GM21526 (cell line): ENCODE measurements at regions not wholly inside any gene's neighbourhood (a gene's known extent, or its start where the extent isn't known, plus 50 kb on each side); places are given as distances from the start of the nearest gene placed in this dataset.
"Not testable (repeated sequence)": the region's sequence is repeated elsewhere in the genome, so short reads cannot be mapped to it uniquely, and the experiment has no call there.

ENCODE experiments used
- ATAC-seq: cut with Tn5 transposase; IDR thresholded peaks from one replicate; pipeline ENCODE4 v1.9.1; 2021; ENCODE audit warnings: moderate library complexity; ENCODE audit not compliant: unreplicated experiment, low FRiP score

DNA sequence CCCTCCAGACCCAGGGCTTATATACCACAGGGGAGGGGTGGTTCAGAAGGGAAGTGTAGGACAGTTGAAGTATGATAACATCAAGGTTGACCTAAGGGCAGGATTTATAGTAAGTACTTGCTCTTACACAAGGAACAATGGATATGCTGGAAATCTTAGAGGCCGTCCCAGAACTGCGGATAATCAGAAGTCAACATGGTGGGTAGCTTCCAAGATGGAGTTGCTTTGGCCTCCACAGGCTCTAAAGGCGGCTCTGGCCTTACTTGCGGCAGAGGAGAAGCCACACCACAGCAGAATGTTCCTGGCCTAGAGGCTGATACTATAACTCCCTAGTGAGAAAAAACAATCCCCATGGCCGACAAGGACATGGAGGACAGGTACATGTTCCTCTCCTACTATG, 344.7 kb downstream of the CDC5L start:
- no peak for ATAC-seq

DNA sequence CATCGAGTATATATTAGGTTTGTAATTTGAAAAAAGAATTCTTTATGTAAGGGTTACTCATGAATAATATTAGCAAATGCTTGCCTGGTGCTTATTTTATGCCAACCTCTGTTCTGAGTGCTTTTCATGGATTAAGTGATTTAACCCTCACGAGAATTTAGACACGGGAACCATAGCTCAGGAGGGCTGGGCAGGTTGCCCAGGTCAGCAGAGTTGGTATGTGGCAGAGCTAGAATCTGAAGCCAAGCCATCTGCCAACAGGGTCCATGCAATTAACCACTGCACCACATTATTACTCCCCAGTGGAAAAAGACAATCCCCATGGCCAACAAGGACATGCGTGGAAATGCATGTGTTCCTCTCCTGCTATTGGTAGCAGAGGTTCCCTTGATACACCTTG, 345.6 kb downstream of the CDC5L start:
- ATAC-seq = no peak

DNA sequence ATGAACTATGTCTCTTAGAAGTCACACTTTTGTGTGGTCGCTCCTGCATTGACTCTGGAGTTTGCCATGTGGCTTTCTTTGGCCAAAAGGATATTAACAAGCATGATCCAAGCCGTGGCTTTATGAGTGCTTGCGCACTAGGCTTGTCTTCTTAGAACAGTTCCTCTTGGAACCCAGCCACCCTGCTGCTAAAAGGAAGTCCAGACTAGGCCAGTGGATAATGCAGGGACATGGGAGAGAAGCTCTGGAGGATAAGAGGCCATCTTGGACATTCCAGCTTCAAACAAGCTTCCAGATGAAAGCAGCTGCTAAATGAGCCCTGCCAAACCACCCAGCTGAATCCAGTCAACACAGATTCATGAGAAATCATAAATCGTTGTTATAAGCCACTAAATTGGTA, 346.4 kb downstream of the CDC5L start:
- no peak for ATAC-seq

DNA sequence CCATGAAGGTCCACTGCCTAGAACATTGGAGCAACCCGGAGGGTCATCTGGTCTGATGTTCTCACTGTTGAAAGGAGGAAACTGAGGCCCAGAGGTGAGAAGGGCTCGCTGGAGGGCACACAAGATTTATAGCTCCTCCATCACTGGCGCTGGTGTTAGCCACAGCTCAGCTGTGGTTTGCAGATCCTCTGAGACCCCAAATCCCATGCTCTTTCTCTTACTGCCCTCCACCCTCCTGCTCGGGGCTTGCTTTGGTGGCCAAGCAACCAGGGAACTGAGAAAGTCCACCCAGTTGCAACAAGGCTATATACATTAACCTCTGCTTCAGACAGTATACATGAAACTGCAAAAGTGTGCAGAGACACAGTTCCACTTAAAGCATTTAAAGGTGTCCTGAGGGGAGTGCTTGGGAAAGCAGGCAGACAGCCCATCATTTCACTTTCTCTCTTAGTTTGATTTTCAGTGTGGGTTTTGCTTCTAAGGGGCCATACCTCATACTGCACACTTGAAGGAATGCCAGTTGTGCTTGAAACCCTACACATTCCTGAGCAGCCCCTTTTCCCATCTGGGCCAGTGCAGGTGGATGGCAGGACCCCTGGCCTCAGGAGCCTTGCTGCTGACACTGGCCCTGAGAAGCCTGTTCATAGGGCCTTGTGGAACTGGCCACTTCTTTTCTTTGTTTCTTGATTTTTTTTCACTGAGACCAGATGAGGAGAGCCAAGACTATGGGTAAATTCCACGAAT, 347.6 kb downstream of the CDC5L start:
- no peak for ATAC-seq

DNA sequence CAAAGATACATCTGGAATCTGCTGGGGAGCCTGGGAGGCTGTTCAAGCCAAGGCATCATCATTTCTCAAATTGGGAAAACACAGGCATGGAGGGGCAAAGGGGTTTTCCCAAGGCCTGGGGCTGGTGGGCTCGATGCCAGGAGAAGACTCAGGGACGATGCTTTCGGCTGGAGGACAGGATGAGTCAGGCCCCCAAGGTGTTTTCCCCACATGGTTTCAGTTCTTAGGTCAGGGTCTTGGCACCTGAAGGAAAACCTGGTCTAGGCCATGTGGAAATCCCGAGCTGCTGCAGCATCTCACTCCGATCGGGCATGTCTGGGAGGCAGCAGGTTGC, 348.1 kb downstream of the CDC5L start:
- ATAC-seq = no peak

DNA sequence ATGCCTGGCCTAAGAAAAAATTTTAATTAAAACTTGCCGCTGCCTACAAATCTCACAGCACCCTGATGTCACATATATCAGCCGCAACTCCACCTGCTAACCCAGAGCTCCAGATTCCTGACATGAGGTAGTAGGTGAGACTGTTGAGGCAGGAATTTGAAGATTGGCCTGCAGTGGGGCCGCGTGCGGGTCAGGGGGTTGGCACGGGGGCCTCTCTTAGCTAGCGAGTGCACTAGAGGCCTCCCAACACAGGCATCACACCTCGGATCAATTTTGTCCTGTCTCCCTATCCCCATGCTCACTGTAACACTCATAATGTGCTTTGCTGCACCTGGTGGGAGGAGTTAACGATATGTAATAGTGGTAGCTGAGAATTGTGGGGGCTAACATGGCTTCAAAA, 349.8 kb downstream of the CDC5L start:
- ATAC-seq = no peak

DNA sequence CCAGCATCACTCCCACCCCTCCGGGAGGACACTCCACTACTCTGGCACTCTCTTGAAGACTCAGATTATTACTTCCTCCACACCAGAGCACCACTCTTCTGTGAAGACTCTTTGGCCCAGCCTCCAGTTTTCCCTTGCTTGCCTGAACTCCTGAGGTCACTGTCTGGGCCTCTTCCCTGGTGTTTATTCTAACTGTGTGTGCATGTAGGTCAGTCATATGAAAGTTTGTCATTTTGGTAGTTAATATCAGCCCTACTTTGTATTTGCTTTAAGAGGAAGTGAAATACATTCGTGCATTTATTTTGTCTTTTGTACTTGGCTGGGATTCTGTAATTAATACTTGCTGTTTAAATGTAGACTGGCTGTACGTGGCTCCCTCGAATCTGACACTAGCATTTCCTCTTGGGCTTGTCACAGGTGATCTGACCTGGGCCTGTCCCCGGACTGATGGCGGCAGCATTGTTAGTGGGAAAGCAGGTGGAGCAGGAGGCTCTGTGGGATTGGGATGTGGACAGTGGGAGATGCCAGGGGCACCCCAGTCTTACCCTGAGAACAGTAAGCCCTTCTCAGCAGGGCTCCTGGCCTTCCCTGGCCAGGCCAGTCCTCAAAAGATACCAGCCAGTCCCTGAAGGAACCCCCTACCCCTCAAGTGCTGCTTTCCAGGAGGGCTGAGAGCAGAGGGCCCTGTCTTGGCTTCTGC, 350.5 kb downstream of the CDC5L start:
- no peak for ATAC-seq

DNA sequence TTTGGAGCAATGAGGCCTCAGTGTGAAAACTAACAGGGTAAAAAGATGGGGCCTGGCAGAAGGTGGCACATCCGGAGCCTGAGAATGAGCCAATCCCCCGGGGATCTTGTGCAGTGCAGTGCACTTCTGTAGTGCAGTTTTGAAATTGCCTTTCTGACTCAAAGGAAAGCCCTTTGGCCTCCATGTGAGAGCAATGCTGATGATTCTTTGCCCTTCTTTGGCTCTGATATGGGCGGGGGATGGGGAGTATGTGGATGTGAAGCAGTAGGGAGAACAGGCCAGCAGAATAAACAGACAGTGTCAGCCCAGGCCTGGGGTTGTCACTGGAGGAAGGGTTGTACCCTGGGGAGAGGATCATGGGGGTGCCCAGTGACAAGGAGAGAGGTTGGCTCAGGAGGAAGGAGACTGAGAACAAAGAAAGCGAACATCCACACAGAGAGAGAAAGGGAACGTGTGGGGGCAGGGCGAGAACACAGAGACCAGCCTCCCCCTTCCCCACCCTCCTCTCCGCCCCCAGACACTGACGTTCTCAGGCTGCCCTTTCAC, 351.2 kb downstream of the CDC5L start:
- ATAC-seq = no peak

DNA sequence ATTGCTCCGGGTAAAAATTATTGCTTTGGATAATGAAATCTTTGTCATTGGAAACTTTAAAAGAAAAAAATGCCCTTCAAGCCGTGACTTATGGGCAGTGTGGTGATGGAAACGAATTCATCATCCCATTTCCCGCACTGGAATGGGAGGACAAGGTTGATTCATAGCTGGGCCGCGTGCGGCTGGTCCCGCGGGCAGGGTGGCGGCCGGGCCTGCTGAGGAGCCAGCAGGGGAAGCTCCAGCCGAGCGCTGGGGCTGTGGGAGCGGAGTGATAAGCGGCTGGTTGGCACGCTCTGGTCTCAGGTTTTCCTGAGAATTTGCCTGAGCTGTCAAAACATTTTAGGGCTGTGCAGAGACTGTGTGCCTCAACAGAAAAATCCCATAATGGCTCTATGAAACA, 351.7 kb downstream of the CDC5L start:
- ATAC-seq = no peak

DNA sequence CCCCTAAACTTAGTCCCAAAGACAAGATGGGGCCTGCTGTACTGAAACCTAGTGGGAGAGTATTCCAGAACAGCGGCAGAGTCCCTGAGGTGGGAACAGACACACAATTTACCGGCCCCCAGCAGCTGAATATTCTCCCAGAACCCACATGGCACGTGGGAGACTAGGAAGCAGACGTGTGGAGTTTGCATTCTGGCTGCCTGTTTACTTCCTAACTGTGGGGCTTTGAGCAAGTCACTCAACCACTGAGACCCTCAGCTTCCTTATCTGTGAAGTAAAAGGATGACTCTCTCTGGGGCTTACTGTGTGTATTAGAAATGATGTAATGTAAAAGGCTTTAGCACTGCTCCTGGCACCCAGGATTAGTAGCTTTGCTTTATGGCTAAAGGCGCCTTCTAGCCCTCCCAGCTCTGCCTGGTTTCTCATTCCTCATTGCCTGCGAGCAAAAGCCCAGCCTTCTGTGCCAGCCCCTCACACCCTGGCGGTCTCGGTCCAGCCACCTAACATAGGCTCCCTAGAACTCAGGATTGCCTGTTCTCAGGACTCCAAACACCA, 353.1 kb downstream of the CDC5L start:
- no peak for ATAC-seq

DNA sequence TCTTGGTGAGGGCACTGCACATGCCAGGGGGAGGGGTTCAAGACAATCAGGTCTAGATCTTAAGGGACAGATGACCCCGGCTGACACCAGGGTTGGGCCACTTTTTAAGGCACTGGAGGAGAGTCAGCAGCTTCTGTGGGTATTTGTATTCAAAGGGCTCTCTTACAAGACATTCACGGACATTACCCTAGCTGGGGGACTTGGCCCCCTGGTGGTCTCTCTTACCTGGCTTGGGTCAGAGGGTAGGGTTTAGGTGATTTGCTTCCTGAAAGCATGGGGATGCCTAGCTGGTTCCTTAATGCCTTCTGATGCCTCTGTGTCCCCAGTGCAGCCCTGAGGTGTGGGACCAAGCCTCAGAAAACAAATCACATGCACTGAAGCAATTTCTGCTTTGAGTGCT, 354.7 kb downstream of the CDC5L start:
- no peak for ATAC-seq

DNA sequence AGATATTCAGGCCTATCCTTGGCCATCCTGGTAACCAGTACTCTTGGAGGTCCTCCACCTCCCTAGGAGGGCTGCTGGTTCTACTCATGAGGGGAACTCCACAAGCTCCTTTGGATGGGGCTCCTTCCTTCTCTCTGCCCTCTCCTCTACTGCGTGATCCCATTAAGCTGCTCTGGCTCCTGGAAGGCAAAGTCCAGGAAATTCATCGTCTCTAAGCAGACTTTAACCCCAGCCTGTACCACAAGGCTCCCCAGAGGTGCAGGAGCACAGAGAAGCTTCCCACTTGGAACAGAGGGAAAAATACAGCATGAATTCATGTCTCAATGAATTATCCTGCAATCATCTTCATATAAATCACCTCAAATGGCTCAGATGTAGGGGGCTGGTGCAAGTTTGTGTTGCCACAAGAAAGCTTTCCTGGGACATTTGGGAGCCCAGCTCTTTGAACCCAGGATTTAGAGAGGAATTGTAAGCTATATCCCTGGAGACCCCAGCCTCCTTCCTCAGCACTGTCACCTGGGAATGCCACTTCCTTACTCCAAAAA, 355.4 kb downstream of the CDC5L start:
- ATAC-seq = no peak

DNA sequence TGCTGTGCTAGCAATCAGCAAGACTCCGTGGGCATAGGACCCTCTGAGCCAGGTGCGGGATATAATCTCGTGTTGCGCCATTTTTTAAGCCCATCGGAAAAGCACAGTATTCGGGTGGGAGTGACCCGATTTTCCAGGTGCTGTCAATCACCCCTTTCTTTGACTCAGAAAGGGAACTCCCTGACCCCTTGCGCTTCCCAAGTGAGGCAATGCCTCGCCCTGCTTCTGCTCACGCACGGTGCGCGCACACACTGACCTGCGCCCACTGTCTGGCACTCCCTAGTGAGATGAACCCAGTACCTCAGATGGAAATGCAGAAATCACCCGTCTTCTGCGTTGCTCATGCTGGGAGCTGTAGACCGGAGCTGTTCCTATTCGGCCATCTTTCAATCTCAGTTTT, 372.6 kb downstream of the CDC5L start:
- ATAC-seq = not testable (repeated sequence)

DNA sequence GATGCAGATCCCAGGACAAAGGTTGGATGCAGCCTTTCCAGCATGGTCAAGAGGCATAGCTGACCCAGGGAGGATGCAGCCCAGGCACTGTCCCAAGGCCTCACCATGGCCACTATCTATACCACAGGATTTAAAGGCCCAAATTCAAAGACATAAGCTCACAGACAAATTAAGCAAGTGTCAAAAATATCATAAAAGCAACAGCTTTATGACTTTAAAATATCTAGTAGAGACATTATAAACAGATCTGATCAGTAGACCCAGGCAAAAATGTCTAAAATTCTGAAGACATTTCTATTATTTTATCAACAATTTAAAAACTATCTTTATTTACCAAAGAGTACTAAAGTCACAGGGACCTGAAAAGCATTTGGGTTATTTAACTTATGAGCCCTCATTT, 373.5 kb downstream of the CDC5L start:
- ATAC-seq = no peak

DNA sequence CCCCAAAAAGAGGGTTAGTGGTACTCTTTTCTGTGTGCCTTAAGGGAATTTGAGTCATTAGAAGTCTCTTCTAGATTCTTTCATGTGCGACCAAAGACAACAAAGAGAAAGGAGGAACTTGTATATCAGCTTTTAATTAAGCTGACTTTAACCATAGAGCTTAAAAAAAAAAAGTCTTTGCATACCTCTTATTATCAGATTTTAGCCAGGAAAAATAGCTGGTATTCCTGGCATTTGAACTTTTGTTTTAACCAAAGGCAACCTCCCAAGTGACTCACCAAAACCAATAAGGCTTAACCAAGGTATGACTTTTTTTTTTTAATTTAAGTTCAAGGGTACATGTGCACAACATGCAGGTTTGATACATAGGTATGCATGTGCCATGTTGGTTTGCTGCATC, 375.0 kb downstream of the CDC5L start:
- ATAC-seq = no peak

DNA sequence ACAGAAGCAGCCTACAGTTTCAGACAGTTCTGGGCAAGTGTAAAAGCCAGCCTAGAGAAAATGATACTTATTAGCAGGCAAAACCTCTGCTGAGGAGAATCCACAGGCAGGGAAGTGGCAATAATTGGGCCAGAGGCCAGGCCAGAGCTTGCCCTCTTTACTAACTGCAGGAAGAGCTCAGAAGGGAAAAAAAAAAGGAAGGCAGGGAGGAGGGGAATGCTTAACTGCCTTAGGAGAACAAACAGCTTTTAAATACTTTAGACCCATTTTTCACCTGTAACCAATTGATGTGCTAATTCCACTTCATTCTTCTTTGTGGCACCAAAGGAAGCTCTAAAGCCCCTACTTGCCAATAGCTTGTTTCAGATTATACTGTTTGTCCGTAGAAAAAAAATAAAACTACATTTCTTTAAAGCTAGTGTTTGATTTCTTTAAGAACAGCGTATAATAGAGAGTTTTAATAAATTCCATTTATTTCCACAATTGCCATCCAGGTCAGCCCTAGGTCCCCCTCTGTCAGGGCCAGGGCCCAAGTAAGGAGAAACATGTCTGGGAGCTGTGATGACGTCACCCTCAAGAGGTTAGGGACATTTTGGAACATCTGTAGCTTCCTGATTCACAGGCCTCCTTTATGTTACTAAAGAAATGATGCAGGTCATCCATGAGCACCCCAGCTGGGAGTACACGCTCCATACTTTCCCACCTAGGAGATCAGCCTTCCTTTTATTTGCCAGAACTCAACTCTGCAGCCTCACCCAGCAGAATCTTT, 384.3 kb downstream of the CDC5L start:
- no peak for ATAC-seq

DNA sequence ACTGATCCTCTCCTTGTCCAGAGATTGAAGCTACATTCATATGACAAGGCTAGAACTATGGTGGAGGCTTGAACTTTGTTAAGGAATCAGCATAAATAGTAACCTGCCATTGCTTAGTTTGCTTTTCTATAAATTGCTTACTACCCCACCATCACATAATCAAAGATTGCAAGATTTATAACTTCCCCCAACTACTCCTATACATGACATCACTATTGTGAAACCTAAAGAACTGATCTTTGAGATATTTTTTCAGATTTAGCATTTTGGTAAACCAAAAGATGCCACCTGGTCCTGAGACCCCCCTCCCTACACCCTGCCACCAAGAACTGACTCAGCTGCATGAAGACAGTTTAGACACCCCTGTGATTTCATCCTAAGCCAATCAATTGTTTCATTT, 385.3 kb downstream of the CDC5L start:
- ATAC-seq = no peak

DNA sequence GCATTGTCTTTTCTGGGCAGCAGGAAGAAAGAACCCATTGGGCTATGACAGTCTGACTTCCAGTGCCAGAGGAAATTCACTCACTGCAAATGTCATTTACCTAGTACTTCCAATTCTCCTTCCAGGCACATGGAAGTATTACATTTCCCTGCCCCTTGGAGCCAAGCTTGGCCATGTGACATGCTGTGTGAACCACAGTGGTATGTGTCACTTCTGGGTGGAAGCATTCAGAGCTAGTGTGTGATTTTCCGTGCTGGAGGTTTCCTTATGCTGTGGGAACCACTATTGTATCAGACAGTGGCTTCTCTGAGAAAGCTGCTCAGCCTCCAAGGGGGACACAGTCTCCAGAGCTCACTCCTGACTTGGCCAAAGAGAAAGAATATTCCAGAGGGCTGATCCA, 387.6 kb downstream of the CDC5L start:
- ATAC-seq = no peak

DNA sequence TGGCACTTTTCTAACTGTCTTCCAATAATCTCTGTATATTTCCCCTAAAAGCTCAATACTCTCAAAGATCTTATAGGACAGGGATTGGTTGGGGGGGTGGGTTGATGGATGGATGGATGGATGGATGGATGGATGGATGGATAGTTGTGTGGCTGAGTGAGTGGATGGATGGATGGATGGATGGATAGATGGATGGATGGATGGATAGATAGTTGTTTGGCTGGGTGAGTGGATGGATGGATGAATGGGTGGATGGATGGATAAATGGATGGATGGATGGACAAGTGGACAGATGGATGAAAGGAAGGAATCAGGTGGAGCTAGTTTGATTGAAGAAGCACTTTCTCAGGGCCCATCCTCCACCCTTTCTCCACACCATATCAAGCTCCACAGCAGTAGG, 388.8 kb downstream of the CDC5L start:
- no peak for ATAC-seq

DNA sequence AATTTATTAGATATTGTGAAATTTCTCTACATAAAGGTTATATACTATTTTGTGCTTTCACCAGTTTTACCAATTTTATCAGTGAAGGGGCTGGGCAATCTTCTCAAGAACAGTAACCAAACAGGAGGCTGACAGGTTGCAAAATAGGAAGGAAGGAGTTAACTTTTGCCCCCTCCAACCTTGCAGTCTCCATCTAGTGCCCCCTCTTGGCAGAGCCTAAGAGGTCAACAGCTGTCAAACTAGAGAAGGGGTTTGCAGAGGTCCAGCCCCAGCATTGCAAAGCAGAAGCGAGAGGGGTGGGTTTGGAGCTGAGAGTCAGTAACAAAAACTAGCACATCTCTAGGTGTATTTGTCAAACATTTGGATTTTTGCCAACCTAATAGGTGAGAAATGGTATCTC, 391.0 kb downstream of the CDC5L start:
- no peak for ATAC-seq
